DND-41 (cell line): ENCODE measurements at regions not wholly inside any gene's neighbourhood (a gene's known extent, or its start where the extent isn't known, plus 50 kb on each side); places are given as distances from the start of the nearest gene placed in this dataset.

Source experiments
- CTCF ChIP-seq: IDR thresholded peaks from 2 replicates; pipeline ENCODE4 v1.5.1; 2012; ENCODE audit warnings: borderline replicate concordance, low read length, moderate library complexity, mild to moderate bottlenecking; ENCODE audit not compliant: poor library complexity, severe bottlenecking; ENCODE audit errors: extremely low read depth
- EZH2 ChIP-seq: IDR thresholded peaks from 3 replicates; pipeline ENCODE4 v1.6.1; 2012; ENCODE audit warnings: borderline replicate concordance, low read depth, mild to moderate bottlenecking, moderate library complexity, low read length, inconsistent platforms; ENCODE audit not compliant: severe bottlenecking

- TF ChIP-seq EZH2 (no peak), CTCF (no peak)
Observed at GRCh38 chr14:76267322-76268046, 108.5 kb upstream of the ESRRB start.
